T-cell (primary cell): ENCODE measurements at regions not wholly inside any gene's neighbourhood (a gene's known extent, or its start where the extent isn't known, plus 50 kb on each side); places are given as distances from the start of the nearest gene placed in this dataset.

Experiments used
- ATAC-seq, 4 experiments: fragments of 200-7000 bp in 3 of 4; fragments of 150-1000 bp in 1 of 4; cut with Tn5 transposase; replicated peaks in 1 of 4; 1 replicate in 3 of 4; 2 replicates in 1 of 4; pipeline ENCODE4 v1.10.0; 2021; ENCODE audit warnings: moderate library complexity in 3 of 4, mild to moderate bottlenecking in 2 of 4, moderate number of reproducible peaks in 1 of 4
- CTCF ChIA-PET, 2 donors: fragments of 300-600 bp; sonication (Branson Sonifier 250); formaldehyde crosslinking; loops; one replicate each; lab custom pipeline; 2022; ENCODE audit warnings: antibody characterized with exemption in 2 of 2; lab: Charles Lee
- POLR2A ChIA-PET, 2 donors: fragments of 300-600 bp; sonication (Branson Sonifier 250); formaldehyde crosslinking; loops; one replicate each; lab custom pipeline; 2022; ENCODE audit warnings: antibody characterized with exemption in 2 of 2; lab: Charles Lee
- DNase-seq, 35 experiments: peaks; one replicate each; pipeline versions ENCODE4 v3.0.0 to v3.0.0-alpha.2; 2013 to 2023
- H3K27ac ChIP-seq: one replicate; pipeline ENCODE4 v1.5.1; 2013; ENCODE audit warnings: low read length
- H3K27me3 ChIP-seq, 2 experiments: replicated peaks in 1 of 2; 1 replicate in 1 of 2; 2 replicates in 1 of 2; pipeline versions ENCODE4 v1.6.1 to v1.7.0; 2013; ENCODE audit warnings: low read length in 1 of 2, mixed read lengths in 1 of 2; ENCODE audit not compliant: control insufficient read depth in 2 of 2, insufficient read depth in 2 of 2; ENCODE audit errors: extremely low read depth in 1 of 2
- H3K36me3 ChIP-seq, 2 donors: 1 replicate in 1 of 2; 2 replicates in 1 of 2; pipeline versions ENCODE4 v1.6.1 to v1.7.0; 2013; ENCODE audit warnings: low read length in 1 of 2; ENCODE audit not compliant: control insufficient read depth in 2 of 2, insufficient read depth in 1 of 2; ENCODE audit errors: extremely low read depth in 1 of 2
- H3K4me1 ChIP-seq, 2 experiments: 1 replicate in 1 of 2; 2 replicates in 1 of 2; pipeline versions ENCODE4 v1.6.1 to v1.7.0; 2013; ENCODE audit warnings: low read length in 2 of 2, mixed read lengths in 1 of 2; ENCODE audit not compliant: insufficient read depth in 2 of 2, control insufficient read depth in 1 of 2; ENCODE audit errors: extremely low read depth in 1 of 2
- H3K4me3 ChIP-seq, 2 donors: 1 replicate in 1 of 2; 2 replicates in 1 of 2; pipeline versions ENCODE4 v1.5.1 to v1.7.0; 2013; ENCODE audit warnings: mild to moderate bottlenecking in 2 of 2, low read length in 1 of 2, moderate library complexity in 1 of 2; ENCODE audit not compliant: control insufficient read depth in 1 of 2; ENCODE audit errors: extremely low read depth in 1 of 2
- H3K9me3 ChIP-seq: 2 replicates; pipeline ENCODE4 v1.7.0; 2013
- H3K27ac Mint-ChIP-seq, 2 donors: one replicate each; pipeline ENCODE4 v1.8.0; 2020 to 2021; ENCODE audit warnings: mild to moderate bottlenecking in 2 of 2, mixed read lengths in 2 of 2
- H3K27me3 Mint-ChIP-seq, 2 donors: one replicate each; pipeline ENCODE4 v1.8.0; 2021 to 2022; ENCODE audit warnings: mixed read lengths in 2 of 2
- H3K36me3 Mint-ChIP-seq: one replicate; pipeline ENCODE4 v1.8.0; 2021; ENCODE audit warnings: mixed read lengths
- H3K4me1 Mint-ChIP-seq, 3 donors: one replicate each; pipeline ENCODE4 v1.8.0; 2020 to 2022; ENCODE audit warnings: mixed read lengths in 3 of 3, mild to moderate bottlenecking in 1 of 3
- H3K4me3 Mint-ChIP-seq, 3 donors: one replicate each; pipeline ENCODE4 v1.8.0; 2020 to 2022; ENCODE audit warnings: mild to moderate bottlenecking in 3 of 3, mixed read lengths in 3 of 3, moderate library complexity in 3 of 3
- H3K9me3 Mint-ChIP-seq, 3 donors: one replicate each; pipeline ENCODE4 v1.8.0; 2020 to 2022; ENCODE audit warnings: mixed read lengths in 3 of 3
- WGBS: methylation state at CpG from one replicate; pipeline ENCODE4 v1.1.5; 2013; ENCODE audit warnings: missing lambda C conversion rate; ENCODE audit not compliant: insufficient coverage; 5-methylcytosine and 5-hydroxymethylcytosine counted together

- Mint-ChIP-seq H3K4me1 (no peaks in the 10 kb centered on the region), H3K36me3 (no peaks in the 10 kb centered on the region), H3K4me3 (no peak overlapping the region), H3K27me3 (no peaks in the 10 kb centered on the region), H3K27ac (no peak overlapping the region), H3K9me3 (no peaks in the 10 kb centered on the region)
- DNase-seq: no peak
- H3K4me1 ChIP-seq: no peaks in the 10 kb centered on the region
- H3K36me3 ChIP-seq: no peaks in the 10 kb centered on the region
- H3K9me3 ChIP-seq: no peaks in the 10 kb centered on the region
- ChIA-PET POLR2A (no interaction called here), CTCF (no interaction called here)
- 29% methylated on average over 2 of the region's 6 CpGs for WGBS
- no peak overlapping the region for H3K27ac ChIP-seq
- H3K27me3 ChIP-seq: no peaks in the 10 kb centered on the region
- no peak for ATAC-seq
- H3K4me3 ChIP-seq: no peak overlapping the region
Observed at GRCh38 chr4:52260514-52261210, 209.6 kb downstream of the SPATA18 start.

- H3K4me1 ChIP-seq: no peaks in the 10 kb centered on the region
- ATAC-seq: no peak
- H3K27ac Mint-ChIP-seq: no peak overlapping the region
- H3K4me3 Mint-ChIP-seq: no peak overlapping the region
- H3K4me1 Mint-ChIP-seq: no peaks in the 10 kb centered on the region
- ChIA-PET CTCF (no interaction called here), POLR2A (no interaction called here)
- no peak overlapping the region for H3K27ac ChIP-seq
- H3K36me3 ChIP-seq: no peaks in the 10 kb centered on the region
- H3K27me3 Mint-ChIP-seq: no peaks in the 10 kb centered on the region
- no peak overlapping the region for H3K4me3 ChIP-seq
- H3K9me3 Mint-ChIP-seq: no peaks in the 10 kb centered on the region
- no peak for DNase-seq
- no peaks in the 10 kb centered on the region for H3K36me3 Mint-ChIP-seq
- H3K27me3 ChIP-seq: no peaks in the 10 kb centered on the region
- no peaks in the 10 kb centered on the region for H3K9me3 ChIP-seq
Observed at GRCh38 chr4:52263607-52264006, 212.5 kb downstream of the SPATA18 start.

- Histone ChIP-seq H3K36me3 (no peaks in the 10 kb centered on the region), H3K27ac (no peak overlapping the region), H3K4me1 (no peaks in the 10 kb centered on the region), H3K27me3 (no peaks in the 10 kb centered on the region), H3K9me3 (no peaks in the 10 kb centered on the region), H3K4me3 (no peak overlapping the region)
- WGBS: 67% methylated on average over 6 of the region's 6 CpGs
- H3K27ac Mint-ChIP-seq: no peak overlapping the region
- ChIA-PET POLR2A (no interaction called here), CTCF (no interaction called here)
- no peak for ATAC-seq
- DNase-seq: no peak
- no peak overlapping the region for H3K4me3 Mint-ChIP-seq
- H3K9me3 Mint-ChIP-seq: no peaks in the 10 kb centered on the region
- H3K4me1 Mint-ChIP-seq: no peaks in the 10 kb centered on the region
- H3K36me3 Mint-ChIP-seq: no peaks in the 10 kb centered on the region
- H3K27me3 Mint-ChIP-seq: no peaks in the 10 kb centered on the region
Observed at GRCh38 chr4:52265781-52266525, 214.8 kb downstream of the SPATA18 start.

GRCh38 chr4:52266537-52267137, 215.5 kb downstream of the SPATA18 start:
- H3K27ac Mint-ChIP-seq: no peak overlapping the region
- no peak for DNase-seq

GRCh38 chr4:52269761-52270160, 218.7 kb downstream of the SPATA18 start:
- H3K36me3 Mint-ChIP-seq: no peaks in the 10 kb centered on the region
- no peak overlapping the region for H3K27ac Mint-ChIP-seq
- Histone ChIP-seq H3K27me3 (no peaks in the 10 kb centered on the region), H3K27ac (no peak overlapping the region), H3K4me1 (no peaks in the 10 kb centered on the region), H3K36me3 (no peaks in the 10 kb centered on the region), H3K4me3 (no peak overlapping the region), H3K9me3 (no peaks in the 10 kb centered on the region)
- CTCF ChIA-PET: no interaction called here
- H3K27me3 Mint-ChIP-seq: no peaks in the 10 kb centered on the region
- H3K4me3 Mint-ChIP-seq: no peak overlapping the region
- DNase-seq: no peak
- no peak for ATAC-seq
- H3K4me1 Mint-ChIP-seq: no peaks in the 10 kb centered on the region
- peaks cover 9 to 12% (median 11%) of the 10 kb centered on the region in 3 donors for H3K9me3 Mint-ChIP-seq
- POLR2A ChIA-PET: no interaction called here

More at GRCh38 chr4:52266537-52267137, 215.5 kb downstream of the SPATA18 start:
- POLR2A ChIA-PET: no interaction called here
- H3K36me3 Mint-ChIP-seq: no peaks in the 10 kb centered on the region
- CTCF ChIA-PET: no interaction called here
- no peaks in the 10 kb centered on the region for H3K4me1 ChIP-seq
- no peak overlapping the region for H3K4me3 ChIP-seq
- ATAC-seq: no peak
- H3K36me3 ChIP-seq: no peaks in the 10 kb centered on the region
- no peaks in the 10 kb centered on the region for H3K27me3 ChIP-seq
- H3K27me3 Mint-ChIP-seq: no peaks in the 10 kb centered on the region
- peaks cover 0 to 2% (median 1%) of the 10 kb centered on the region in 3 donors for H3K9me3 Mint-ChIP-seq
- H3K27ac ChIP-seq: no peak overlapping the region
- H3K4me3 Mint-ChIP-seq: no peak overlapping the region
- no peaks in the 10 kb centered on the region for H3K9me3 ChIP-seq
- no peaks in the 10 kb centered on the region for H3K4me1 Mint-ChIP-seq

- no peak for DNase-seq
- ATAC-seq: no peak
- no peak overlapping the region for H3K27ac ChIP-seq
- no peaks in the 10 kb centered on the region for H3K4me1 Mint-ChIP-seq
- H3K27ac Mint-ChIP-seq: no peak overlapping the region
- H3K27me3 ChIP-seq: no peaks in the 10 kb centered on the region
- no peak overlapping the region for H3K4me3 Mint-ChIP-seq
- POLR2A ChIA-PET: no interaction called here
- no peaks in the 10 kb centered on the region for H3K4me1 ChIP-seq
- no peaks in the 10 kb centered on the region for H3K9me3 ChIP-seq
- CTCF ChIA-PET: no interaction called here
- H3K9me3 Mint-ChIP-seq: peaks cover 14 to 22% (median 20%) of the 10 kb centered on the region in 3 donors
- no peaks in the 10 kb centered on the region for H3K36me3 ChIP-seq
- H3K4me3 ChIP-seq: no peak overlapping the region
- no peaks in the 10 kb centered on the region for H3K27me3 Mint-ChIP-seq
- H3K36me3 Mint-ChIP-seq: no peaks in the 10 kb centered on the region
Observed at GRCh38 chr4:52273885-52274284, 222.8 kb downstream of the SPATA18 start.
